ENCODE measurements at regions not wholly inside any gene's neighbourhood (a gene's known extent, or its start where the extent isn't known, plus 50 kb on each side); places are given as distances from the start of the nearest gene placed in this dataset.

GRCh38 chr7:109136893-109137292 lies 567.2 kb downstream of the DNAJB9 start:
- TF ChIP-seq CTCF (IDR thresholded peaks at IDR 0.05 in 4 of 5, conservative IDR thresholded peaks at IDR 0.05 in 1 of 5) (no peak), POLR2A (IDR thresholded peaks at IDR 0.05) (no peak)
